ENCODE measurements at regions not wholly inside any gene's neighbourhood (a gene's known extent, or its start where the extent isn't known, plus 50 kb on each side); places are given as distances from the start of the nearest gene placed in this dataset.

DNA sequence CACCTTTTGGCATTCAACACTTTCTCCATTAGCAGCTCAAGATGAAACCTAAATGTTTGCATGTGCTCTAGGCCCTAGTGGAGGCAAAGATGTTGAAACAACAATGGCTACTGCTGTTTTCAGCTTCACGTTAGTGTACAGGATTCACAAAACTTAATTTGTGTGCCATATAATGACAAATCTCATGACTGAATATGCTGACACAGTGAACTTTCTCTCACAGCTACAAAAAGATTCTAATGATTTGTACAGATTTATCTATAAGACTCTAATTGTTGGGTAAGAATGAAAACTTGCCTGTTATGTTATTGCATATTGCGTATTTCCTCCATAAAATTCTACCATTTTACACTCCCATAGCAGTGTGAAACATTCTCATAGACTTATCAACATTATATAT, 97.5 kb downstream of the CETN3 start:
- intact Hi-C loops (cut with micrococcal nuclease; ENCODE audit: unreplicated experiment) (no loop called here), in situ Hi-C loops (cut with HindIII; ENCODE audit: low pct_unique_long_range_greater_than_20kb, low sequenced_read_pairs) (no loop called here)
- TF ChIP-seq SIN3A (IDR thresholded peaks at IDR 0.05; ENCODE audit: borderline replicate concordance, insufficient read depth, low read depth, low read length): no peak
- no peak for TF ChIP-seq POLR2AphosphoS5 (IDR thresholded peaks at IDR 0.05; ENCODE audit: low read depth, low read length)
- TF ChIP-seq, protein P1, sequence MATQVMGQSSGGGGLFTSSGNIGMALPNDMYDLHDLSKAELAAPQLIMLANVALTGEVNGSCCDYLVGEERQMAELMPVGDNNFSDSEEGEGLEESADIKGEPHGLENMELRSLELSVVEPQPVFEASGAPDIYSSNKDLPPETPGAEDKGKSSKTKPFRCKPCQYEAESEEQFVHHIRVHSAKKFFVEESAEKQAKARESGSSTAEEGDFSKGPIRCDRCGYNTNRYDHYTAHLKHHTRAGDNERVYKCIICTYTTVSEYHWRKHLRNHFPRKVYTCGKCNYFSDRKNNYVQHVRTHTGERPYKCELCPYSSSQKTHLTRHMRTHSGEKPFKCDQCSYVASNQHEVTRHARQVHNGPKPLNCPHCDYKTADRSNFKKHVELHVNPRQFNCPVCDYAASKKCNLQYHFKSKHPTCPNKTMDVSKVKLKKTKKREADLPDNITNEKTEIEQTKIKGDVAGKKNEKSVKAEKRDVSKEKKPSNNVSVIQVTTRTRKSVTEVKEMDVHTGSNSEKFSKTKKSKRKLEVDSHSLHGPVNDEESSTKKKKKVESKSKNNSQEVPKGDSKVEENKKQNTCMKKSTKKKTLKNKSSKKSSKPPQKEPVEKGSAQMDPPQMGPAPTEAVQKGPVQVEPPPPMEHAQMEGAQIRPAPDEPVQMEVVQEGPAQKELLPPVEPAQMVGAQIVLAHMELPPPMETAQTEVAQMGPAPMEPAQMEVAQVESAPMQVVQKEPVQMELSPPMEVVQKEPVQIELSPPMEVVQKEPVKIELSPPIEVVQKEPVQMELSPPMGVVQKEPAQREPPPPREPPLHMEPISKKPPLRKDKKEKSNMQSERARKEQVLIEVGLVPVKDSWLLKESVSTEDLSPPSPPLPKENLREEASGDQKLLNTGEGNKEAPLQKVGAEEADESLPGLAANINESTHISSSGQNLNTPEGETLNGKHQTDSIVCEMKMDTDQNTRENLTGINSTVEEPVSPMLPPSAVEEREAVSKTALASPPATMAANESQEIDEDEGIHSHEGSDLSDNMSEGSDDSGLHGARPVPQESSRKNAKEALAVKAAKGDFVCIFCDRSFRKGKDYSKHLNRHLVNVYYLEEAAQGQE (IDR thresholded peaks at IDR 0.05; ENCODE audit: insufficient read depth in 1 of 2, low read depth in 2 of 2, low read length in 1 of 2): no peak
- TF ChIP-seq TCF7L2 (IDR thresholded peaks at IDR 0.05; ENCODE audit: low read depth, low read length): no peak
- TF ChIP-seq, protein P2, sequence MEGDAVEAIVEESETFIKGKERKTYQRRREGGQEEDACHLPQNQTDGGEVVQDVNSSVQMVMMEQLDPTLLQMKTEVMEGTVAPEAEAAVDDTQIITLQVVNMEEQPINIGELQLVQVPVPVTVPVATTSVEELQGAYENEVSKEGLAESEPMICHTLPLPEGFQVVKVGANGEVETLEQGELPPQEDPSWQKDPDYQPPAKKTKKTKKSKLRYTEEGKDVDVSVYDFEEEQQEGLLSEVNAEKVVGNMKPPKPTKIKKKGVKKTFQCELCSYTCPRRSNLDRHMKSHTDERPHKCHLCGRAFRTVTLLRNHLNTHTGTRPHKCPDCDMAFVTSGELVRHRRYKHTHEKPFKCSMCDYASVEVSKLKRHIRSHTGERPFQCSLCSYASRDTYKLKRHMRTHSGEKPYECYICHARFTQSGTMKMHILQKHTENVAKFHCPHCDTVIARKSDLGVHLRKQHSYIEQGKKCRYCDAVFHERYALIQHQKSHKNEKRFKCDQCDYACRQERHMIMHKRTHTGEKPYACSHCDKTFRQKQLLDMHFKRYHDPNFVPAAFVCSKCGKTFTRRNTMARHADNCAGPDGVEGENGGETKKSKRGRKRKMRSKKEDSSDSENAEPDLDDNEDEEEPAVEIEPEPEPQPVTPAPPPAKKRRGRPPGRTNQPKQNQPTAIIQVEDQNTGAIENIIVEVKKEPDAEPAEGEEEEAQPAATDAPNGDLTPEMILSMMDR (IDR thresholded peaks at IDR 0.05): no peak
- ATAC-seq (no peak), DNase-seq (ENCODE audit: low read depth, low spot score) (no peak)
- no peak overlapping the region for H3K27ac ChIP-seq (ENCODE audit: low read length)
- no peaks in the 10 kb centered on the region for H3K9me3 ChIP-seq (ENCODE audit: control insufficient read depth, insufficient read depth, low read depth, low read length)
- no peak overlapping the region for H3K4me3 ChIP-seq (ENCODE audit: low read depth in 2 of 2, low read length in 2 of 2)
- H3K36me3 ChIP-seq (ENCODE audit: control insufficient read depth, insufficient read depth, low read length): no peaks in the 10 kb centered on the region
- ChIA-PET POLR2A (no interaction called here), CTCF (no interaction called here)
- no peaks in the 10 kb centered on the region for H3K27me3 ChIP-seq (ENCODE audit: control insufficient read depth, insufficient read depth, low read length)
- H3K4me1 ChIP-seq (ENCODE audit: control insufficient read depth, insufficient read depth, low read length): no peaks in the 10 kb centered on the region; the same call in 1 of the 2 replicates
- no TSS peak for BruUV-seq (replicated peaks)

DNA sequence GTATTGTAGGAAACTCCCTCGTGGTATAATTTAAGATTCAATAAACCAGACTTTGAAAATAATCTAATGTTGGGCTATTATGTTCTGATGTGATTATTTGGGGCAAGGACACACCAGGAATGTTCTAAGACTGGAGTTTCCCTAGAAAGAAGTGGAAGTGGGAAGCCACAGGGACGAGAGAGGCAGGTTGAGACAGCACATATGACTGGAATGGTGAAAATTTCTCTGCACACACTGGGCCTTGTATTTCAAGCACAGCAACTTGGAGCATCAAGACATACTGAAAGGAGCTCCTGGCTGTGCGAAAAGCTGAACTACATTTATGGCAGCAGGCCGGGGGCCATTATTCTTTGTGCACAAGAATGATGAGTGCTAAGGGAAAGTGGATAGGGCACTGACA, 98.2 kb downstream of the CETN3 start:
- Histone ChIP-seq H3K36me3 (ENCODE audit: control insufficient read depth, insufficient read depth, low read length) (no peaks in the 10 kb centered on the region), H3K27ac (ENCODE audit: low read length) (no peak overlapping the region), H3K27me3 (ENCODE audit: control insufficient read depth, insufficient read depth, low read length) (no peaks in the 10 kb centered on the region), H3K4me3 (ENCODE audit: low read depth in 2 of 2, low read length in 2 of 2) (no peak overlapping the region), H3K9me3 (ENCODE audit: control insufficient read depth, insufficient read depth, low read depth, low read length) (no peaks in the 10 kb centered on the region), H3K4me1 (ENCODE audit: control insufficient read depth, insufficient read depth, low read length) (no peaks in the 10 kb centered on the region; the same call in 1 of the 2 replicates)
- ATAC-seq (no peak), DNase-seq (ENCODE audit: low read depth, low spot score) (no peak)
- ChIA-PET POLR2A (no interaction called here), CTCF (no interaction called here)
- in situ Hi-C loops (cut with HindIII; ENCODE audit: low pct_unique_long_range_greater_than_20kb, low sequenced_read_pairs) (no loop called here), intact Hi-C loops (cut with micrococcal nuclease; ENCODE audit: unreplicated experiment) (no loop called here)
- no TSS peak for BruUV-seq (replicated peaks)
- TF ChIP-seq SIN3A (IDR thresholded peaks at IDR 0.05; ENCODE audit: borderline replicate concordance, insufficient read depth, low read depth, low read length) (no peak), POLR2AphosphoS5 (IDR thresholded peaks at IDR 0.05; ENCODE audit: low read depth, low read length) (no peak), TCF7L2 (IDR thresholded peaks at IDR 0.05; ENCODE audit: low read depth, low read length) (no peak)
- TF ChIP-seq, protein P2 (IDR thresholded peaks at IDR 0.05): no peak
- TF ChIP-seq, protein P1 (IDR thresholded peaks at IDR 0.05; ENCODE audit: insufficient read depth in 1 of 2, low read depth in 2 of 2, low read length in 1 of 2): no peak
